CD8-positive, alpha-beta memory T cell (primary cell): ENCODE measurements at regions not wholly inside any gene's neighbourhood (a gene's known extent, or its start where the extent isn't known, plus 50 kb on each side); places are given as distances from the start of the nearest gene placed in this dataset.
"Not testable (repeated sequence)": the region's sequence is repeated elsewhere in the genome, so short reads cannot be mapped to it uniquely, and the experiment has no call there.

Source experiments
- CTCF ChIA-PET: fragments of 350-600 bp; sonication (Branson Sonifier 250); formaldehyde crosslinking; loops from one replicate; lab custom pipeline; 2021; ENCODE audit warnings: antibody characterized with exemption; lab: Charles Lee
- POLR2A ChIA-PET: fragments of 350-600 bp; sonication (Branson Sonifier 250); formaldehyde crosslinking; loops from one replicate; lab custom pipeline; 2021; ENCODE audit warnings: antibody characterized with exemption; lab: Charles Lee
- DNase-seq, 5 donors: peaks; one replicate each; pipeline versions ENCODE4 v3.0.0 to v3.0.0-alpha.2; 2020 to 2022; ENCODE audit warnings: mixed read lengths in 1 of 5
- H3K27ac ChIP-seq: one replicate; pipeline ENCODE4 v1.7.0; 2013; ENCODE audit warnings: low read depth, mild to moderate bottlenecking, low read length, moderate library complexity
- H3K27me3 ChIP-seq: 2 replicates; pipeline ENCODE4 v1.7.0; 2013; ENCODE audit warnings: low read length, mild to moderate bottlenecking; ENCODE audit not compliant: insufficient read depth, poor library complexity, severe bottlenecking
- H3K36me3 ChIP-seq: 2 replicates; pipeline ENCODE4 v1.7.0; 2013; ENCODE audit warnings: mild to moderate bottlenecking, low read length, moderate library complexity; ENCODE audit not compliant: insufficient read depth
- H3K4me1 ChIP-seq: 2 replicates; pipeline ENCODE4 v1.7.0; 2013; ENCODE audit warnings: mild to moderate bottlenecking, low read length, moderate library complexity; ENCODE audit not compliant: insufficient read depth
- H3K4me3 ChIP-seq: 2 replicates; pipeline ENCODE4 v1.7.0; 2013; ENCODE audit warnings: mild to moderate bottlenecking, low read length
- H3K9me3 ChIP-seq: 2 replicates; pipeline ENCODE4 v1.7.0; 2013; ENCODE audit warnings: mild to moderate bottlenecking, low read length
- H3K27ac Mint-ChIP-seq, 8 donors: one replicate each; pipeline ENCODE4 v1.8.0; 2020 to 2021; ENCODE audit warnings: mixed read lengths in 8 of 8, mild to moderate bottlenecking in 6 of 8, inconsistent platforms in 3 of 8, moderate library complexity in 3 of 8
- H3K27me3 Mint-ChIP-seq, 2 donors: one replicate each; pipeline ENCODE4 v1.8.0; 2020 to 2021; ENCODE audit warnings: mixed read lengths in 2 of 2, mild to moderate bottlenecking in 1 of 2, moderate library complexity in 1 of 2
- H3K36me3 Mint-ChIP-seq, 3 donors: one replicate each; pipeline ENCODE4 v1.8.0; 2020 to 2021; ENCODE audit warnings: mixed read lengths in 3 of 3, inconsistent platforms in 1 of 3, mild to moderate bottlenecking in 1 of 3
- H3K4me1 Mint-ChIP-seq, 3 donors: one replicate each; pipeline ENCODE4 v1.8.0; 2020 to 2021; ENCODE audit warnings: mixed read lengths in 3 of 3, inconsistent platforms in 1 of 3, mild to moderate bottlenecking in 1 of 3
- H3K4me3 Mint-ChIP-seq, 7 donors: one replicate each; pipeline ENCODE4 v1.8.0; 2020 to 2021; ENCODE audit warnings: mixed read lengths in 7 of 7, mild to moderate bottlenecking in 6 of 7, moderate library complexity in 4 of 7, inconsistent platforms in 2 of 7
- H3K9me3 Mint-ChIP-seq, 5 donors: one replicate each; pipeline ENCODE4 v1.8.0; 2020 to 2022; ENCODE audit warnings: mixed read lengths in 5 of 5, mild to moderate bottlenecking in 3 of 5, moderate library complexity in 2 of 5, inconsistent platforms in 1 of 5

- H3K4me3 ChIP-seq, H3K36me3 Mint-ChIP-seq, H3K4me3 Mint-ChIP-seq, H3K4me1 Mint-ChIP-seq, H3K27me3 Mint-ChIP-seq, H3K27ac ChIP-seq, H3K9me3 Mint-ChIP-seq, CTCF ChIA-PET, H3K27ac Mint-ChIP-seq, H3K4me1 ChIP-seq, POLR2A ChIA-PET, DNase-seq, H3K27me3 ChIP-seq, H3K36me3 ChIP-seq, H3K9me3 ChIP-seq: not testable (repeated sequence)
Observed at GRCh38 chr12:77216136-77216535, 150.8 kb upstream of the E2F7 start.

- Histone ChIP-seq H3K4me1 (no peaks in the 10 kb centered on the region), H3K4me3 (no peak overlapping the region), H3K36me3 (no peaks in the 10 kb centered on the region), H3K9me3 (no peaks in the 10 kb centered on the region), H3K27ac (no peak overlapping the region), H3K27me3 (no peaks in the 10 kb centered on the region)
- Mint-ChIP-seq H3K4me3 (no peak overlapping the region), H3K27me3 (no peaks in the 10 kb centered on the region), H3K9me3 (peaks cover 6 to 15% (median 7%) of the 10 kb centered on the region in 5 donors), H3K27ac (no peak overlapping the region), H3K4me1 (no peaks in the 10 kb centered on the region), H3K36me3 (no peaks in the 10 kb centered on the region)
- ChIA-PET CTCF (no interaction called here), POLR2A (no interaction called here)
- DNase-seq: no peak
Observed at GRCh38 chr12:77214136-77214535, 148.8 kb upstream of the E2F7 start.

- Histone ChIP-seq H3K4me3 (no peak overlapping the region), H3K9me3 (no peaks in the 10 kb centered on the region), H3K27ac (no peak overlapping the region), H3K4me1 (no peaks in the 10 kb centered on the region), H3K36me3 (no peaks in the 10 kb centered on the region), H3K27me3 (no peaks in the 10 kb centered on the region)
- ChIA-PET CTCF (no interaction called here), POLR2A (no interaction called here)
- Mint-ChIP-seq H3K4me1 (no peaks in the 10 kb centered on the region), H3K9me3 (peaks cover 6 to 15% (median 9%) of the 10 kb centered on the region in 5 donors), H3K4me3 (no peak overlapping the region), H3K27ac (no peak overlapping the region), H3K36me3 (no peaks in the 10 kb centered on the region), H3K27me3 (no peaks in the 10 kb centered on the region)
- no peak for DNase-seq
Observed at GRCh38 chr12:77213319-77213718, 147.9 kb upstream of the E2F7 start.

- Histone ChIP-seq H3K4me1 (no peaks in the 10 kb centered on the region), H3K36me3 (no peaks in the 10 kb centered on the region), H3K9me3 (no peaks in the 10 kb centered on the region), H3K4me3 (no peak overlapping the region), H3K27me3 (no peaks in the 10 kb centered on the region), H3K27ac (no peak overlapping the region)
- H3K9me3 Mint-ChIP-seq: peaks cover 6 to 15% (median 9%) of the 10 kb centered on the region in 5 donors
- H3K27me3 Mint-ChIP-seq: peaks cover 0 to 2% of the 10 kb centered on the region in 2 donors
- H3K4me1 Mint-ChIP-seq: no peaks in the 10 kb centered on the region
- ChIA-PET POLR2A (no interaction called here), CTCF (no interaction called here)
- DNase-seq: no peak
- H3K36me3 Mint-ChIP-seq: no peaks in the 10 kb centered on the region
- no peak overlapping the region for H3K27ac Mint-ChIP-seq
- no peak overlapping the region for H3K4me3 Mint-ChIP-seq
Observed at GRCh38 chr12:77210724-77211123, 145.4 kb upstream of the E2F7 start.

- Histone ChIP-seq H3K27ac (no peak overlapping the region), H3K9me3 (no peaks in the 10 kb centered on the region), H3K4me1 (no peaks in the 10 kb centered on the region), H3K4me3 (no peak overlapping the region), H3K27me3 (no peaks in the 10 kb centered on the region), H3K36me3 (no peaks in the 10 kb centered on the region)
- no peak for DNase-seq
- ChIA-PET POLR2A (no interaction called here), CTCF (no interaction called here)
- Mint-ChIP-seq H3K36me3 (no peaks in the 10 kb centered on the region), H3K4me1 (no peaks in the 10 kb centered on the region), H3K9me3 (peaks cover 0 to 8% (median 3%) of the 10 kb centered on the region in 5 donors), H3K27ac (no peak overlapping the region), H3K27me3 (peaks cover 0 to 2% of the 10 kb centered on the region in 2 donors), H3K4me3 (no peak overlapping the region)
Observed at GRCh38 chr12:77204083-77204482, 138.7 kb upstream of the E2F7 start.

- ChIA-PET POLR2A (no interaction called here), CTCF (no interaction called here)
- Histone ChIP-seq H3K4me3 (no peak overlapping the region), H3K27ac (no peak overlapping the region), H3K4me1 (no peaks in the 10 kb centered on the region), H3K36me3 (no peaks in the 10 kb centered on the region), H3K27me3 (no peaks in the 10 kb centered on the region), H3K9me3 (no peaks in the 10 kb centered on the region)
- peaks cover 0 to 2% of the 10 kb centered on the region in 2 donors for H3K27me3 Mint-ChIP-seq
- no peaks in the 10 kb centered on the region for H3K4me1 Mint-ChIP-seq
- H3K4me3 Mint-ChIP-seq: no peak overlapping the region
- no peak for DNase-seq
- H3K9me3 Mint-ChIP-seq: peaks cover 0 to 8% (median 3%) of the 10 kb centered on the region in 5 donors
- H3K36me3 Mint-ChIP-seq: no peaks in the 10 kb centered on the region
- H3K27ac Mint-ChIP-seq: no peak overlapping the region
Observed at GRCh38 chr12:77202457-77203060, 137.2 kb upstream of the E2F7 start.

GRCh38 chr12:77189901-77190416 is 124.6 kb upstream of the E2F7 start:
- no peak for DNase-seq
- H3K27ac ChIP-seq: no peak overlapping the region
- no peaks in the 10 kb centered on the region for H3K36me3 ChIP-seq
- Mint-ChIP-seq H3K36me3 (no peaks in the 10 kb centered on the region), H3K4me1 (no peaks in the 10 kb centered on the region), H3K9me3 (peaks cover 0 to 4% (median 0%) of the 10 kb centered on the region in 5 donors), H3K27me3 (peaks cover 0 to 4% of the 10 kb centered on the region in 2 donors), H3K4me3 (no peak overlapping the region), H3K27ac (no peak overlapping the region)
- H3K27me3 ChIP-seq: no peaks in the 10 kb centered on the region
- H3K4me1 ChIP-seq: no peaks in the 10 kb centered on the region
- ChIA-PET CTCF (no interaction called here), POLR2A (no interaction called here)
- H3K4me3 ChIP-seq: no peak overlapping the region
- no peaks in the 10 kb centered on the region for H3K9me3 ChIP-seq

- no peak overlapping the region for H3K4me3 Mint-ChIP-seq
- Histone ChIP-seq H3K27me3 (no peaks in the 10 kb centered on the region), H3K4me1 (no peaks in the 10 kb centered on the region), H3K27ac (no peak overlapping the region), H3K9me3 (no peaks in the 10 kb centered on the region), H3K36me3 (no peaks in the 10 kb centered on the region), H3K4me3 (no peak overlapping the region)
- POLR2A ChIA-PET: no interaction called here
- no peaks in the 10 kb centered on the region for H3K36me3 Mint-ChIP-seq
- peaks cover 0 to 4% of the 10 kb centered on the region in 2 donors for H3K27me3 Mint-ChIP-seq
- H3K9me3 Mint-ChIP-seq: peaks cover 0 to 4% (median 0%) of the 10 kb centered on the region in 5 donors
- no peak overlapping the region for H3K27ac Mint-ChIP-seq
- no peak for DNase-seq
- CTCF ChIA-PET: no interaction called here
- no peaks in the 10 kb centered on the region for H3K4me1 Mint-ChIP-seq
Observed at GRCh38 chr12:77189458-77189857, 124.1 kb upstream of the E2F7 start.
